A549 (cell line): ENCODE measurements at regions not wholly inside any gene's neighbourhood (a gene's known extent, or its start where the extent isn't known, plus 50 kb on each side); places are given as distances from the start of the nearest gene placed in this dataset.

Experiments
- ATAC-seq, 2 experiments: fragments of 200-7000 bp in 1 of 2; fragments of >200 bp in 1 of 2; cut with Nextera tagmentation in 1 of 2; cut with Tn5 transposase in 1 of 2; 3 replicates each; pipeline versions ENCODE4 v1.8.0 to v1.9.1; 2018 to 2020; ENCODE audit warnings: mild to moderate bottlenecking in 1 of 2, moderate library complexity in 1 of 2
- CTCF ChIA-PET: fragments of 300-600 bp; sonication (Branson Sonifier 250); formaldehyde crosslinking; extraction: SDS; loops from one replicate; lab custom pipeline; 2021; ENCODE audit warnings: antibody characterized with exemption, inconsistent platforms; lab: Yijun Ruan, JAX
- POLR2A ChIA-PET: fragments of 350-600 bp; formaldehyde crosslinking; extraction: SDS; loops from one replicate; lab custom pipeline; 2021; ENCODE audit warnings: antibody characterized with exemption, inconsistent platforms; lab: Yijun Ruan, JAX
- DNase-seq, 2 experiments: peaks; one replicate each; pipeline versions ENCODE4 v3.0.0 to v3.0.0-alpha.2; 2011 to 2016; ENCODE audit warnings: low read depth in 1 of 2, low spot score in 1 of 2
- FAIRE-seq: peaks from 2 replicates; lab custom pipeline; 2011; peaks lifted over from hg19 to GRCh38; lab: Jason Lieb, UNC
- H3K27ac ChIP-seq, 2 experiments: fragments of >200 bp; sonication (Bioruptor Twin); formaldehyde crosslinking; 3 replicates each; pipeline ENCODE4 v1.5.1; 2016 to 2017
- H3K4me1 ChIP-seq: fragments of >200 bp; sonication (Bioruptor Twin); formaldehyde crosslinking; 3 replicates; pipeline ENCODE4 v1.6.1; 2016
- H3K4me2 ChIP-seq: fragments of >200 bp; sonication (Bioruptor Twin); formaldehyde crosslinking; 3 replicates; pipeline ENCODE4 v1.6.1; 2016
- H3K4me3 ChIP-seq: fragments of >200 bp; sonication (Bioruptor Twin); formaldehyde crosslinking; 3 replicates; pipeline ENCODE4 v1.5.1; 2016
- H3K9me3 ChIP-seq: fragments of >200 bp; sonication (Bioruptor Twin); formaldehyde crosslinking; 3 replicates; pipeline ENCODE4 v1.6.1; 2016
- ATOH8 ChIP-seq: fragments of 250-450 bp; sonication (Bioruptor Pico); IDR thresholded peaks from 2 replicates; pipeline ENCODE4 v1.5.0; 2020; ENCODE audit warnings: low read depth, mild to moderate bottlenecking, moderate library complexity
- BCL3 ChIP-seq: fragments of >200 bp; sonication (Bioruptor Twin); formaldehyde crosslinking; IDR thresholded peaks from 3 replicates; pipeline ENCODE4 v1.6.1; 2016
- CBX2 ChIP-seq: fragments of 200-600 bp; sonication (generic); IDR thresholded peaks from 2 replicates; pipeline ENCODE4 v1.6.1; 2016; ENCODE audit warnings: low read depth, mild to moderate bottlenecking, borderline replicate concordance
- CBX8 ChIP-seq: fragments of 200-600 bp; sonication (generic); IDR thresholded peaks from 2 replicates; pipeline ENCODE4 v1.6.1; 2016
- CEBPB ChIP-seq, 2 experiments: fragments of >200 bp in 1 of 2; sonication (Bioruptor Twin) in 1 of 2; formaldehyde crosslinking in 1 of 2; IDR thresholded peaks; 2 replicates each; pipeline ENCODE4 v1.6.1; 2012 to 2016
- CHD2 ChIP-seq: fragments of 150-350 bp; IDR thresholded peaks from 2 replicates; pipeline ENCODE4 v1.6.1; 2014; ENCODE audit warnings: low read length; ENCODE audit not compliant: partially characterized antibody
- CHD4 ChIP-seq: fragments of 200-600 bp; sonication (generic); IDR thresholded peaks from 2 replicates; pipeline ENCODE4 v1.6.1; 2016; ENCODE audit warnings: antibody characterized with exemption, mild to moderate bottlenecking, borderline replicate concordance
- EP300 ChIP-seq, 2 experiments: fragments of >200 bp; sonication (Bioruptor Twin); formaldehyde crosslinking; IDR thresholded peaks; 2 replicates in 1 of 2; 3 replicates in 1 of 2; pipeline ENCODE4 v1.6.1; 2016 to 2017
- ESRRA ChIP-seq: fragments of 150-350 bp; IDR thresholded peaks from 2 replicates; pipeline ENCODE4 v1.6.1; 2014; ENCODE audit warnings: mild to moderate bottlenecking, low read length, borderline replicate concordance
- FOSL2 ChIP-seq, 2 experiments: fragments of 450-650 bp in 1 of 2; fragments of >200 bp in 1 of 2; sonication (Bioruptor Twin) in 1 of 2; formaldehyde crosslinking; IDR thresholded peaks; 2 replicates each; pipeline versions ENCODE4 v1.5.0 to v1.6.1; 2016 to 2020; ENCODE audit warnings: mild to moderate bottlenecking in 1 of 2, moderate library complexity in 1 of 2
- HDAC2 ChIP-seq: fragments of 200-600 bp; sonication (generic); IDR thresholded peaks from 2 replicates; pipeline ENCODE4 v1.6.1; 2016
- HEYL ChIP-seq: fragments of 250-450 bp; sonication (Bioruptor Pico); IDR thresholded peaks from 2 replicates; pipeline ENCODE4 v1.8.0; 2021; ENCODE audit warnings: mild to moderate bottlenecking, moderate library complexity
- HOXA7 ChIP-seq: fragments of 250-450 bp; sonication (Bioruptor Pico); IDR thresholded peaks from 2 replicates; pipeline ENCODE4 v1.5.0; 2020; ENCODE audit warnings: mild to moderate bottlenecking, moderate library complexity
- MAZ ChIP-seq: fragments of 150-350 bp; IDR thresholded peaks from 2 replicates; pipeline ENCODE4 v1.6.1; 2014; ENCODE audit warnings: antibody characterized with exemption, low read depth, low read length, borderline replicate concordance
- RAD21 ChIP-seq, 2 experiments: fragments of >200 bp in 1 of 2; sonication (Bioruptor Twin) in 1 of 2; formaldehyde crosslinking in 1 of 2; IDR thresholded peaks in 1 of 2; conservative IDR thresholded peaks in 1 of 2; 2 replicates in 1 of 2; 3 replicates in 1 of 2; pipeline ENCODE4 v1.6.1; 2012 to 2018; ENCODE audit warnings: inconsistent platforms in 1 of 2
- RFX5 ChIP-seq: fragments of 450-650 bp; IDR thresholded peaks from 2 replicates; pipeline ENCODE4 v1.7.1; 2014; ENCODE audit warnings: antibody characterized with exemption, mild to moderate bottlenecking, moderate library complexity
- SMC3 ChIP-seq: fragments of >200 bp; sonication (Bioruptor Twin); formaldehyde crosslinking; IDR thresholded peaks from 3 replicates; pipeline ENCODE4 v1.6.1; 2018; ENCODE audit warnings: inconsistent platforms
- TFCP2L1 ChIP-seq: fragments of 250-450 bp; sonication (Bioruptor Pico); IDR thresholded peaks from 2 replicates; pipeline ENCODE4 v1.5.0; 2021; ENCODE audit warnings: mild to moderate bottlenecking
- USF2 ChIP-seq: fragments of 450-650 bp; IDR thresholded peaks from 2 replicates; pipeline ENCODE4 v1.6.1; 2014; ENCODE audit warnings: antibody characterized with exemption
- ZNF302 ChIP-seq: fragments of 250-450 bp; sonication (Bioruptor Pico); IDR thresholded peaks from 2 replicates; pipeline ENCODE4 v1.9.0; 2021; ENCODE audit warnings: inconsistent platforms, mild to moderate bottlenecking, moderate library complexity
- WGBS: methylation state at CpG from one replicate; pipeline ENCODE4 v1.1.6; 2017; ENCODE audit errors: missing lambda C conversion rate; 5-methylcytosine and 5-hydroxymethylcytosine counted together
- TF ChIP-seq, protein P1 (sequence below): IDR thresholded peaks from 2 replicates; pipeline ENCODE4 v1.6.1; 2012
- TF ChIP-seq, protein P2 (sequence below): fragments of >200 bp; sonication (Bioruptor Twin); formaldehyde crosslinking; IDR thresholded peaks from 2 replicates; pipeline ENCODE4 v1.6.1; 2016
- TF ChIP-seq, protein P3 (sequence below): IDR thresholded peaks from 2 replicates; pipeline ENCODE4 v1.6.1; 2012
- TF ChIP-seq, protein P4 (sequence below): fragments of 150-350 bp; IDR thresholded peaks from 2 replicates; pipeline ENCODE4 v1.6.1; 2014; ENCODE audit warnings: low read depth, mild to moderate bottlenecking, low read length

DNA sequence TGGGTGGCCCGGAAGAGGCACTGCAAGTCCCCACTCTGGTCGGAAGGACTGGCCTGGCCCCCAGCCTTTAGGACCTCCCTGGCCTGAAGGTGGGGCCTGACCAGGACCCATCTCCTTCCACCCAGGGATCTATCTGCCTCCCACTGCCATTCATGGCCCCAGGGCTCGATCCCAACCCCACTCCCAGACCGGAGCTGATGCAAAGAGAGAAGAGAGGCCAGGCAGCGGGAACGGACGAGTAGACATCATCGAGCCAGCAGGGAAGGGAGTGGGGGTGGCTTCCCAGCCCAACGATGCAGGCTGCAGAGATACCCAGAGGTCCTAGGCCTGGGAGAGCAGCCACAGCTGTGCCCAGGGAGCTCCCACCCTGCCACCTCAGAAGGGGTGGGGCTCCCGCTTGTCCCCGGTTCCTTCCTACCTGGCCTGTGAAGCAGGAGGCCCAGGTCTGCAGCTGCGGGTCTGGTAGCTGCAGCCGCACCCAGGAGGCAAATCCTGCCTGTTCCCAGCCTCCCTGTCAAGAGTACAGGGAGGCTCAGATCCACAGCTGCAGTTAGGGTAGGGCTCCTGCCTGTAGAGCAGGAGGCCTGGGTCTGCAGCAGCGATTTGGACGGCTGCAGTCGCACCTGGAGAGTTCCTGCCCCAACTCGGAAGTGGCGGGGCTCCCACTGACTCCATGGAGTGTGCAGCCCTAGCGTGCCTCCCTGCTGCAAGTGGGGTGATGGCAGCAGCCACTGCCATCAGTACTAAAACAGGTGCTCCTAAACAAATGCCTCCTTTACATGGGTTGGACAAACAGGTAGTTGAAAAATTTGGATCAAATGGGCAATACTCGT, 1151.0 kb upstream of the PHF14 start:
- CTCF ChIA-PET: no interaction called here
- DNase-seq (no peak), ATAC-seq (no peak), FAIRE-seq (no peak)
- Histone ChIP-seq H3K27ac (no peak overlapping the region), H3K4me1 (no peaks in the 10 kb centered on the region), H3K9me3 (no peaks in the 10 kb centered on the region), H3K4me3 (no peak overlapping the region), H3K4me2 (no peak overlapping the region)
- WGBS: 9% methylated on average over 12 of the region's 20 CpGs
- TF ChIP-seq ZNF302 (CRISPR knock-in tag) (no peak), CBX2 (no peak), MAZ (no peak), EP300 (IDR thresholded peaks at IDR 0.05) (no peak), BCL3 (no peak), ATOH8 (CRISPR knock-in tag) (no peak), CHD4 (no peak), RAD21 (conservative IDR thresholded peaks at IDR 0.05 in 1 of 2, IDR thresholded peaks at IDR 0.05 in 1 of 2) (no peak)
- POLR2A ChIA-PET: no interaction called here

GRCh38 chr7:9835199-9835598, 1138.5 kb upstream of the PHF14 start:
- TF ChIP-seq HOXA7 (CRISPR knock-in tag): no peak
- TF ChIP-seq CHD2: no peak
- no peak for TF ChIP-seq ESRRA
- no peak for TF ChIP-seq CBX8
- no peak for TF ChIP-seq USF2
- TF ChIP-seq RFX5: no peak
- TF ChIP-seq CBX2: no peak
- no peak for ATAC-seq
- CTCF ChIA-PET: no interaction called here
- POLR2A ChIA-PET: no interaction called here
- Histone ChIP-seq H3K27ac (no peak overlapping the region), H3K4me2 (no peak overlapping the region), H3K9me3 (no peaks in the 10 kb centered on the region; the same call in 2 of the 3 replicates), H3K4me3 (no peak overlapping the region), H3K4me1 (no peaks in the 10 kb centered on the region)
- no peak for FAIRE-seq
- 2% methylated on average over 3 of the region's 3 CpGs for WGBS
- DNase-seq: no peak

- TF ChIP-seq, protein P1, sequence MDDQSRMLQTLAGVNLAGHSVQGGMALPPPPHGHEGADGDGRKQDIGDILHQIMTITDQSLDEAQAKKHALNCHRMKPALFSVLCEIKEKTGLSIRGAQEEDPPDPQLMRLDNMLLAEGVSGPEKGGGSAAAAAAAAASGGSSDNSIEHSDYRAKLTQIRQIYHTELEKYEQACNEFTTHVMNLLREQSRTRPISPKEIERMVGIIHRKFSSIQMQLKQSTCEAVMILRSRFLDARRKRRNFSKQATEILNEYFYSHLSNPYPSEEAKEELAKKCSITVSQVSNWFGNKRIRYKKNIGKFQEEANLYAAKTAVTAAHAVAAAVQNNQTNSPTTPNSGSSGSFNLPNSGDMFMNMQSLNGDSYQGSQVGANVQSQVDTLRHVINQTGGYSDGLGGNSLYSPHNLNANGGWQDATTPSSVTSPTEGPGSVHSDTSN: no peak
- TF ChIP-seq SMC3 (no peak), FOSL2 (IDR thresholded peaks at IDR 0.05) (no peak), FOSL2 (CRISPR knock-in tag; IDR thresholded peaks at IDR 0.05) (no peak), HDAC2 (no peak), MAZ (no peak), EP300 (IDR thresholded peaks at IDR 0.05) (no peak), CEBPB (IDR thresholded peaks at IDR 0.05) (no peak), HEYL (no peak), TFCP2L1 (CRISPR knock-in tag) (no peak), ESRRA (no peak)
- TF ChIP-seq, protein P2, sequence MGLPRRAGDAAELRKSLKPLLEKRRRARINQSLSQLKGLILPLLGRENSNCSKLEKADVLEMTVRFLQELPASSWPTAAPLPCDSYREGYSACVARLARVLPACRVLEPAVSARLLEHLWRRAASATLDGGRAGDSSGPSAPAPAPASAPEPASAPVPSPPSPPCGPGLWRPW: no peak
- TF ChIP-seq, protein P3, sequence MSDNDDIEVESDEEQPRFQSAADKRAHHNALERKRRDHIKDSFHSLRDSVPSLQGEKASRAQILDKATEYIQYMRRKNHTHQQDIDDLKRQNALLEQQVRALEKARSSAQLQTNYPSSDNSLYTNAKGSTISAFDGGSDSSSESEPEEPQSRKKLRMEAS: no peak
- TF ChIP-seq, protein P4, sequence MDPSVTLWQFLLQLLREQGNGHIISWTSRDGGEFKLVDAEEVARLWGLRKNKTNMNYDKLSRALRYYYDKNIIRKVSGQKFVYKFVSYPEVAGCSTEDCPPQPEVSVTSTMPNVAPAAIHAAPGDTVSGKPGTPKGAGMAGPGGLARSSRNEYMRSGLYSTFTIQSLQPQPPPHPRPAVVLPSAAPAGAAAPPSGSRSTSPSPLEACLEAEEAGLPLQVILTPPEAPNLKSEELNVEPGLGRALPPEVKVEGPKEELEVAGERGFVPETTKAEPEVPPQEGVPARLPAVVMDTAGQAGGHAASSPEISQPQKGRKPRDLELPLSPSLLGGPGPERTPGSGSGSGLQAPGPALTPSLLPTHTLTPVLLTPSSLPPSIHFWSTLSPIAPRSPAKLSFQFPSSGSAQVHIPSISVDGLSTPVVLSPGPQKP: no peak
- Histone ChIP-seq H3K4me3 (no peak overlapping the region), H3K9me3 (no peaks in the 10 kb centered on the region; the same call in 2 of the 3 replicates), H3K27ac (no peak overlapping the region), H3K4me2 (no peak overlapping the region), H3K4me1 (no peaks in the 10 kb centered on the region)
- FAIRE-seq: no peak
- POLR2A ChIA-PET: no interaction called here
- DNase-seq: no peak
- ATAC-seq: no peak
- 0% methylated on average over 1 of the region's 1 CpG for WGBS
- CTCF ChIA-PET: interaction anchor here (0.7 to 1.2 kb wide), 2 partner anchors 14 to 1659 kb away, joined by 3 read pairs; no protein-coding TSS in a partner anchor
Observed at GRCh38 chr7:9836671-9837070, 1137.0 kb upstream of the PHF14 start.
